OCI-LY7 (cell line): ENCODE measurements at regions not wholly inside any gene's neighbourhood (a gene's known extent, or its start where the extent isn't known, plus 50 kb on each side); places are given as distances from the start of the nearest gene placed in this dataset.

ENCODE experiments used
- EZH2phosphoT487 ChIP-seq: fragments of 200-600 bp; sonication (generic); IDR thresholded peaks from 2 replicates; pipeline ENCODE4 v1.6.1; 2018; ENCODE audit warnings: low read depth, borderline replicate concordance, mild to moderate bottlenecking, mixed run types, antibody characterized with exemption, low read length, moderate library complexity, mixed read lengths
- TF ChIP-seq, protein P1 (sequence below): fragments of 200-600 bp; sonication (generic); conservative IDR thresholded peaks from 2 replicates; pipeline ENCODE4 v1.5.1; 2014; ENCODE audit warnings: mild to moderate bottlenecking, antibody characterized with exemption, low read length, moderate library complexity, mixed read lengths

DNA sequence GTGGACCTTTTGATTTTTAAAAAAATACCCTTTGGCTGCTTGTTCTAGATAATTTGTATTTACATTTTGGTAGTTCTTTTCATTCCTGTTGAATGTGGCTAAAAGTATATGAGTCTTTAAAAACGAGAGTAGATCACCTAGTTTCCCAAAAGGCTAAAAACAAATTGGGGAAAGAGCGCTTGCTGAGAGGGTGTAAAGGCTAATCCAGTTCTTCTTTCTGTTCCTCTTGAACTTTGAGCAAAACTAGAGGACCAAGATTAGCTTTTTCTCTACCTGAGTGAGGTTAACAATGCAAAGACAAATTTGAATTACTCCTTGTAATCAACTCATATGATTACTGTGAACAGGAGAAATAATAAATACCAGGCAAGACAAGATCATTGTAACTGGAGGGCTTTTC, 2513.2 kb downstream of the PCDH9 start:
- TF ChIP-seq, protein P1, sequence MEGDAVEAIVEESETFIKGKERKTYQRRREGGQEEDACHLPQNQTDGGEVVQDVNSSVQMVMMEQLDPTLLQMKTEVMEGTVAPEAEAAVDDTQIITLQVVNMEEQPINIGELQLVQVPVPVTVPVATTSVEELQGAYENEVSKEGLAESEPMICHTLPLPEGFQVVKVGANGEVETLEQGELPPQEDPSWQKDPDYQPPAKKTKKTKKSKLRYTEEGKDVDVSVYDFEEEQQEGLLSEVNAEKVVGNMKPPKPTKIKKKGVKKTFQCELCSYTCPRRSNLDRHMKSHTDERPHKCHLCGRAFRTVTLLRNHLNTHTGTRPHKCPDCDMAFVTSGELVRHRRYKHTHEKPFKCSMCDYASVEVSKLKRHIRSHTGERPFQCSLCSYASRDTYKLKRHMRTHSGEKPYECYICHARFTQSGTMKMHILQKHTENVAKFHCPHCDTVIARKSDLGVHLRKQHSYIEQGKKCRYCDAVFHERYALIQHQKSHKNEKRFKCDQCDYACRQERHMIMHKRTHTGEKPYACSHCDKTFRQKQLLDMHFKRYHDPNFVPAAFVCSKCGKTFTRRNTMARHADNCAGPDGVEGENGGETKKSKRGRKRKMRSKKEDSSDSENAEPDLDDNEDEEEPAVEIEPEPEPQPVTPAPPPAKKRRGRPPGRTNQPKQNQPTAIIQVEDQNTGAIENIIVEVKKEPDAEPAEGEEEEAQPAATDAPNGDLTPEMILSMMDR: no peak
- no peak for TF ChIP-seq EZH2phosphoT487
